ENCODE measurements at regions not wholly inside any gene's neighbourhood (a gene's known extent, or its start where the extent isn't known, plus 50 kb on each side); places are given as distances from the start of the nearest gene placed in this dataset.

DNA sequence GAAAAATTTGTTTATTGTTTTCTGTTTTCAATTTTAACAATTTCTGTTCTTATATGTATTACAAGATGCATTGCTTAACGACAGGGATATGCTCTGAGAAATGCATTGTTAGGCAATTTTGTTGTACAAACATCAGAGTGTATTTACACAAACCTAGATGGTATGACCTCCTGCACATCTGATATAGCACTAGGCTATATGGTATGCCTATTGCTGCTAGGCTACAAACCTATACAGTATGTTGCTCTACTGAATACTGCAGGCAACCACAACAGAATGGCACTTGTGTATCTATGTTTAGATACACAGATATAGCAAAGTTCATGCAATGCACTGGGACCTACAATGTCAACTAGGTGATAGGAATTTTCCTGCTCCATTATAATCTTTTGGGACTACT, 70.1 kb downstream of the SUCNR1 start:
- no peak for TF ChIP-seq EZH2 (IDR thresholded peaks at IDR 0.05; ENCODE audit: insufficient read depth, poor library complexity, severe bottlenecking)
- no peak for TF ChIP-seq EZH2phosphoT487 (IDR thresholded peaks at IDR 0.05; ENCODE audit: insufficient read depth, low read depth)

All from GM23248 (cell line).